GM06990 (cell line): ENCODE measurements at regions not wholly inside any gene's neighbourhood (a gene's known extent, or its start where the extent isn't known, plus 50 kb on each side); places are given as distances from the start of the nearest gene placed in this dataset.

Experiments
- DNase-seq: peaks from one replicate; pipeline ENCODE4 v3.0.0-alpha.2; 2011; ENCODE audit not compliant: insufficient read length; ENCODE audit errors: extremely low read depth
- H3K27me3 ChIP-seq: replicated peaks from 2 replicates; pipeline ENCODE4 v1.6.0; 2011; ENCODE audit warnings: low read length; ENCODE audit not compliant: control insufficient read depth, insufficient read depth
- H3K36me3 ChIP-seq: 2 replicates; pipeline ENCODE4 v1.5.1; 2011; ENCODE audit warnings: low read length; ENCODE audit not compliant: control insufficient read depth, insufficient read depth
- H3K4me3 ChIP-seq: replicated peaks from 2 replicates; pipeline ENCODE4 v1.5.1; 2011; ENCODE audit warnings: low read depth, mild to moderate bottlenecking, control low read depth, low read length
- TF ChIP-seq, protein P1 (sequence below): IDR thresholded peaks from 2 replicates; pipeline ENCODE4 v1.5.1; 2011; ENCODE audit warnings: low read length, control low read depth, mild to moderate bottlenecking, inconsistent platforms; ENCODE audit not compliant: insufficient read depth, poor library complexity, severe bottlenecking

DNA sequence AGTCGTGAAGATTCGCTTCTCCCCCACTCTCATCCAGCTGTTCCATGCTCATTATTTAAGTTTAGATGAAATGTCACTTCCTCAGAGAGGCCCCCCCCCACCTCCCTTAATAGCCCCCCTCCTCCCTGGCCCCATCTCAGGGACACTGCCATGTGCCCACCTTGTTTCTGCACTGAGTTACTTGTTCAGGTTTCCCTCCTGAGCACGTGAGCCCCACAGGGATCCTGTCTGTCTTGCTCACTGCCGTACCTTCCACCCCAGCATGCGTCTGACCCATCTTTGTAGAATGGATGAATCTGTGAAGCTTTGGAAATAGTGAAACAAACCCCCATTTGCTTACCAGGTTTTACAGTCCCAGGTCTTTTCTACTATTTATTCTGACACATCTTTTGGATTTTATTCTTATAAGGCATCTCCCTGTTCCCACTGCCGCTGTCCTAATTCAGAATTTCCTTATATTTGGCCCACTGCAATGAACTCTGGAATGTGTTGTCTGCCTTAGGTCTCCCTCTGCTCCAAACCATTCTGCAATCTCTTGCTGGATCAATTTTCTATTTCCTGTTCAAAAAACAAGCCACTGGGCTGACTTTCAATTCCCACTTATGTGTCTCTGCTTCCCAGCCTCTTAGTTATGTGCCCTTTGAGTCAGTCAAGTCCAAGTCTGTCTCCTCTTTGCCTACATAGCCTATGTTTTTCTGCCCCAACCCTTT lies 136.5 kb upstream of the ECI2 start:
- TF ChIP-seq, protein P1, sequence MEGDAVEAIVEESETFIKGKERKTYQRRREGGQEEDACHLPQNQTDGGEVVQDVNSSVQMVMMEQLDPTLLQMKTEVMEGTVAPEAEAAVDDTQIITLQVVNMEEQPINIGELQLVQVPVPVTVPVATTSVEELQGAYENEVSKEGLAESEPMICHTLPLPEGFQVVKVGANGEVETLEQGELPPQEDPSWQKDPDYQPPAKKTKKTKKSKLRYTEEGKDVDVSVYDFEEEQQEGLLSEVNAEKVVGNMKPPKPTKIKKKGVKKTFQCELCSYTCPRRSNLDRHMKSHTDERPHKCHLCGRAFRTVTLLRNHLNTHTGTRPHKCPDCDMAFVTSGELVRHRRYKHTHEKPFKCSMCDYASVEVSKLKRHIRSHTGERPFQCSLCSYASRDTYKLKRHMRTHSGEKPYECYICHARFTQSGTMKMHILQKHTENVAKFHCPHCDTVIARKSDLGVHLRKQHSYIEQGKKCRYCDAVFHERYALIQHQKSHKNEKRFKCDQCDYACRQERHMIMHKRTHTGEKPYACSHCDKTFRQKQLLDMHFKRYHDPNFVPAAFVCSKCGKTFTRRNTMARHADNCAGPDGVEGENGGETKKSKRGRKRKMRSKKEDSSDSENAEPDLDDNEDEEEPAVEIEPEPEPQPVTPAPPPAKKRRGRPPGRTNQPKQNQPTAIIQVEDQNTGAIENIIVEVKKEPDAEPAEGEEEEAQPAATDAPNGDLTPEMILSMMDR: no peak
- DNase-seq: no peak
- no peaks in the 10 kb centered on the region for H3K36me3 ChIP-seq
- H3K4me3 ChIP-seq: no peak overlapping the region
- 0 out of 2 replicates have a peak, but pooled peaks cover 2% of the 10 kb centered on the region for H3K27me3 ChIP-seq

DNA sequence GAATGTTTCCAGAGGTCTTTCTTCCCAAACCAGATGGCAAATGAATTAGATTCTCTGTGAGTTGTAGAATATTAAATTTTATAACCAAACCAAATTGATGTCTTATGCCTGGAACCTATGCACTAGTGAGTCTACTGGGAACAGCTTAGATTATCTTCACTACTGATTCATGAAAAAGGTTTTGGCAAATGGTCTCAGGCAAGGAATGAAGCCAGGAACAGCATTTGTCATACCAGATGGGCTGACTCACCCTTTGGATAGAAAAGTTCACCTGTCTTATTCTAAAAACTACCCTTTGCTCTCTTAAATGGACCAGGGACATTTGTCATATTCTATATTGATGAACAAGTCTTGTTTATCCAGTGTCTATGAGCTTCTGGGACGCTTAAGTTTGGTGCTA lies 135.4 kb upstream of the ECI2 start:
- Histone ChIP-seq H3K27me3 (0 out of 2 replicates have a peak, but pooled peaks cover 2% of the 10 kb centered on the region), H3K36me3 (no peaks in the 10 kb centered on the region), H3K4me3 (no peak overlapping the region)
- no peak for DNase-seq
- TF ChIP-seq, protein P1: no peak

DNA sequence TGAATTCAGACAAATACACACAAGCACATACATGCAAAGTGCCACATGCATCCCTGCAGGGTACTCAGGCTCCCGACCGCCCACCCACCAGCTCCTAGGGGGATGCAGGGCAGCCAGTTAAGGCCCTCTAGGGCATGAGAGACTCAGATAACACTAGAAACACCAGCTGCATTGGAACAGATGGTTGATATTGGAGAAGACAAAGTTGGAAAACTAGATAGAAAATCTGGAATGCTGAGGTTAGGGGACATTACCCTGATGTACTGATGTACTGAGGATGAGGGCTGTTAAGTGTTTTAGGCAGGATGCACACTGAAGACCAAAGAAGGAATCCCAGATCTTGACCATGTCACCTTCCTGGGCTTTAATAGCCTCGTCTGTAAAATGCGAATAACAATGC lies 134.6 kb upstream of the ECI2 start:
- TF ChIP-seq, protein P1: no peak
- 0 out of 2 replicates have a peak, but pooled peaks cover 2% of the 10 kb centered on the region for H3K27me3 ChIP-seq
- DNase-seq: no peak
- H3K4me3 ChIP-seq: no peak overlapping the region
- H3K36me3 ChIP-seq: no peaks in the 10 kb centered on the region

DNA sequence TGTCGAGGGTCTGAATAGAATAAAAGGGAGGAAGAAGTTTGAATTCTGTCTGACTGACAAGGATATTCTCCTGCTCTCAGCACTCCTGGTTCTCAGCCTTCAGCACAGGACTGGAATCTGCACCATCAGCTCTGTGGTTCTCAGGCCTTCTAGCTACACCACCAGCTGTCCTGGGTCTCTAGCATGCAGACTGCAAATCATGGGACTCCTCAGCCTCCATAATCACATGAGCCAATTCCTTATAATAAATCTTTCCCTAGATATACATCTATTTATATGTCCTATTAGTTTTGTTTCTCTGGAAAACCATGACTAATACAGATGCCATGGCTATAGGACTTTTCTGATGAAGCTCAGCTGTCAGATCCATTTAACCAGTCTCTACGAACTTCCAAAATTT lies 132.8 kb upstream of the ECI2 start:
- Histone ChIP-seq H3K27me3 (no peaks in the 10 kb centered on the region), H3K36me3 (no peaks in the 10 kb centered on the region), H3K4me3 (no peak overlapping the region)
- no peak for DNase-seq
- TF ChIP-seq, protein P1: no peak

DNA sequence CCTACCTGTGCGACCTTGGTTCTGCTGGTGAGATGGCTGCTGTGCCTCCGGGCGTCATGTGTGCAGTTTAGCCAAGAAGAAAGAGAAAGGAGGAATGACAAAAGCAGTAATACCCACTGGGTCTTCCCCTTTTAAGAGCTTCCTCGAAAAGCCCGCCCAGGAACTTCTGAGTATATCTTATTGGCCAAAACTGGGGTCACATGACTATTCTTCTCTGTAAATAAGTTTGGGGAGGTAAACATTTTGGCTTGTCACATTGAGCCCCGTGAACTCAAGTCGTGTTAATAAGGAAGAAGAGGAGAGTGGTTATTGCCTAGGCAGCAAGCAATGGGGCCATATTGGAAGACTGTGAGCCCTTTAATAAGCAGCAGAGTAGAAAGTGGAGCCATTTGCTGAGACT lies 130.4 kb upstream of the ECI2 start:
- no peak for DNase-seq
- no peaks in the 10 kb centered on the region for H3K36me3 ChIP-seq
- H3K27me3 ChIP-seq: no peaks in the 10 kb centered on the region
- no peak overlapping the region for H3K4me3 ChIP-seq
- TF ChIP-seq, protein P1: no peak

DNA sequence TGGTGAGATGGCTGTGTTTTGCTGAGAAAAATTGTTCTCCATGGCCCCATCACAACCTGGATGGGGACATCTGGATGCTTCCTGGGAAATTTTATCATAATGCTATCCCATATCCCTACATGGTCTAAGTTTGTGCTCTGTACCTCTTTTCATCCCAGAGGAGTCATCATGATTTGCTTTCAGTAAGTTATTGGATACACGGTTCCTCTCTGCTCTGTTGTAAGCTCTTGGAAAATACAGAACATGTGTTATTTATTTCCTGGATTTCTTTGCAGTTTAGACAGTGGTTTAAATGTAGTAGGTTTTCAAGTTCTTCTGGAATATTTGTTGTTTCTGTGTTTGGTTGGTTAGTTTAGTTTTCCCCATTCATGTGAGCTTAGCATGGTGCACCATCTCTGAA lies 129.2 kb upstream of the ECI2 start:
- TF ChIP-seq, protein P1: no peak
- no peak for DNase-seq
- Histone ChIP-seq H3K27me3 (no peaks in the 10 kb centered on the region), H3K4me3 (no peak overlapping the region), H3K36me3 (no peaks in the 10 kb centered on the region)
